ENCODE measurements at regions not wholly inside any gene's neighbourhood (a gene's known extent, or its start where the extent isn't known, plus 50 kb on each side); places are given as distances from the start of the nearest gene placed in this dataset.
"Not testable (repeated sequence)": the region's sequence is repeated elsewhere in the genome, so short reads cannot be mapped to it uniquely, and the experiment has no call there.

- Histone ChIP-seq H3K36me3 (no peaks in the 10 kb centered on the region), H3K4me1 (no peaks in the 10 kb centered on the region), H3K27me3 (no peaks in the 10 kb centered on the region), H3K27ac (no peak overlapping the region), H3K4me3 (no peak overlapping the region), H3K9me3 (no peaks in the 10 kb centered on the region)
- 83% methylated on average over 3 of the region's 3 CpGs for WGBS (ENCODE audit: insufficient coverage, low coverage, low lambda C conversion rate, missing lambda C conversion rate)
- no peak for ATAC-seq
- no peak for TF ChIP-seq POLR2A (IDR thresholded peaks at IDR 0.05)
- no peak for TF ChIP-seq CTCF (IDR thresholded peaks at IDR 0.05)
- DNase-seq, result no peak
- intact Hi-C loops (cut with DNase I), result loop anchor here in 1 of 2 donors (10.0 kb wide), 1 partner anchor 685 kb away; no protein-coding TSS in a partner anchor
These were observed 194.7 kb upstream of the THRB start for GRCh38 chr3:24689353-24689752.

GRCh38 chr3:24690777-24691176, 196.1 kb upstream of the THRB start:
- WGBS (ENCODE audit: insufficient coverage, low coverage, low lambda C conversion rate, missing lambda C conversion rate), result 70% methylated on average over 1 of the region's 1 CpG
- Histone ChIP-seq H3K9me3 (no peaks in the 10 kb centered on the region), H3K27me3 (no peaks in the 10 kb centered on the region), H3K4me1 (no peaks in the 10 kb centered on the region), H3K4me3 (no peak overlapping the region), H3K36me3 (no peaks in the 10 kb centered on the region), H3K27ac (no peak overlapping the region)
- DNase-seq (no peak), ATAC-seq (no peak)
- intact Hi-C loops (cut with DNase I), result no loop called here
- TF ChIP-seq POLR2A (IDR thresholded peaks at IDR 0.05), result no peak

- H3K4me1 ChIP-seq; H3K9me3 ChIP-seq; intact Hi-C loops (cut with DNase I); H3K36me3 ChIP-seq; ATAC-seq; H3K27ac ChIP-seq; H3K4me3 ChIP-seq; DNase-seq; H3K27me3 ChIP-seq: not testable (repeated sequence)
- 100% methylated on average over 1 of the region's 1 CpG for WGBS (ENCODE audit: insufficient coverage, low coverage, low lambda C conversion rate, missing lambda C conversion rate)
These were observed 204.4 kb upstream of the THRB start for GRCh38 chr3:24699078-24699477.

GRCh38 chr3:24704496-24704895, 209.8 kb upstream of the THRB start:
- no peak overlapping the region for H3K4me3 ChIP-seq
- 24% methylated on average over 3 of the region's 3 CpGs for WGBS (ENCODE audit: insufficient coverage, low coverage, low lambda C conversion rate, missing lambda C conversion rate)
- H3K36me3 ChIP-seq, result no peaks in the 10 kb centered on the region
- peak in 3 of 4 donors; percentile 45 to 65 (median 63) for ATAC-seq
- no peaks in the 10 kb centered on the region for H3K27me3 ChIP-seq
- no peaks in the 10 kb centered on the region for H3K4me1 ChIP-seq
- intact Hi-C loops (cut with DNase I), result no loop called here
- no peak overlapping the region for H3K27ac ChIP-seq
- TF ChIP-seq CTCF (IDR thresholded peaks at IDR 0.05), result no peak
- TF ChIP-seq POLR2A (IDR thresholded peaks at IDR 0.05), result no peak
- H3K9me3 ChIP-seq, result no peaks in the 10 kb centered on the region
- DNase-seq, result no peak

- no peaks in the 10 kb centered on the region for H3K9me3 ChIP-seq
- no peak overlapping the region for H3K27ac ChIP-seq
- intact Hi-C loops (cut with DNase I), result no loop called here
- no peak for DNase-seq
- no peak for ATAC-seq
- H3K27me3 ChIP-seq, result no peaks in the 10 kb centered on the region
- no peaks in the 10 kb centered on the region for H3K4me1 ChIP-seq
- H3K4me3 ChIP-seq, result no peak overlapping the region
- TF ChIP-seq POLR2A (IDR thresholded peaks at IDR 0.05), result no peak
- TF ChIP-seq CTCF (IDR thresholded peaks at IDR 0.05), result no peak
- no peaks in the 10 kb centered on the region for H3K36me3 ChIP-seq
These were observed 213.3 kb upstream of the THRB start for GRCh38 chr3:24707936-24708335.

GRCh38 chr3:24709956-24710355, 215.3 kb upstream of the THRB start:
- Histone ChIP-seq H3K27ac (no peak overlapping the region), H3K27me3 (no peaks in the 10 kb centered on the region), H3K36me3 (no peaks in the 10 kb centered on the region), H3K4me1 (no peaks in the 10 kb centered on the region), H3K4me3 (no peak overlapping the region), H3K9me3 (no peaks in the 10 kb centered on the region)
- ATAC-seq (no peak), DNase-seq (no peak)
- 33% methylated on average over 1 of the region's 1 CpG for WGBS (ENCODE audit: insufficient coverage, low coverage, low lambda C conversion rate, missing lambda C conversion rate)
- TF ChIP-seq CTCF (IDR thresholded peaks at IDR 0.05) (no peak), POLR2A (IDR thresholded peaks at IDR 0.05) (no peak)
- intact Hi-C loops (cut with DNase I), result no loop called here

Measured in right lobe of liver (tissue), 6 donors.